Sigmoid colon (tissue), 6 donors: ENCODE measurements at regions not wholly inside any gene's neighbourhood (a gene's known extent, or its start where the extent isn't known, plus 50 kb on each side); places are given as distances from the start of the nearest gene placed in this dataset.
"Not testable (repeated sequence)": the region's sequence is repeated elsewhere in the genome, so short reads cannot be mapped to it uniquely, and the experiment has no call there.

Experiments
- DNase-seq: peaks from one replicate; pipeline ENCODE4 v3.0.0-alpha.2; 2019
- H3K27ac ChIP-seq, 4 donors: fragments of 200-600 bp; sonication (generic); one replicate each; pipeline ENCODE4 v1.5.1; 2016 to 2019; ENCODE audit warnings: mild to moderate bottlenecking in 1 of 4
- H3K27me3 ChIP-seq, 3 donors: fragments of 200-600 bp; sonication (generic); one replicate each; pipeline ENCODE4 v1.5.1; 2019; ENCODE audit warnings: mild to moderate bottlenecking in 1 of 3
- H3K36me3 ChIP-seq, 4 donors: fragments of 200-600 bp; sonication (generic); one replicate each; pipeline ENCODE4 v1.5.1; 2016 to 2019
- H3K4me1 ChIP-seq, 4 donors: fragments of 200-600 bp; sonication (generic); one replicate each; pipeline ENCODE4 v1.5.1; 2017 to 2019
- H3K4me3 ChIP-seq, 4 donors: fragments of 200-600 bp; sonication (generic); one replicate each; pipeline ENCODE4 v1.5.1; 2017 to 2019; ENCODE audit warnings: mild to moderate bottlenecking in 2 of 4, moderate library complexity in 1 of 4
- H3K9me3 ChIP-seq, 4 donors: fragments of 200-600 bp in 3 of 4; sonication (generic) in 3 of 4; one replicate each; pipeline versions ENCODE4 v1.5.1 to v1.6.1; 2013 to 2019
- EP300 ChIP-seq, 4 donors: sonication (generic); formaldehyde crosslinking; IDR thresholded peaks; one replicate each; pipeline ENCODE4 v1.6.1; 2017; ENCODE audit warnings: antibody characterized with exemption in 4 of 4
- POLR2A ChIP-seq, 2 donors: fragments of 450-650 bp; IDR thresholded peaks; one replicate each; pipeline ENCODE4 v1.6.1; 2016; ENCODE audit warnings: antibody characterized with exemption in 2 of 2, mild to moderate bottlenecking in 2 of 2, moderate library complexity in 2 of 2
- POLR2AphosphoS5 ChIP-seq, 4 donors: sonication (generic); formaldehyde crosslinking; IDR thresholded peaks; one replicate each; pipeline ENCODE4 v1.6.1; 2017; ENCODE audit warnings: antibody characterized with exemption in 4 of 4
- WGBS, 2 donors: extraction: QIAGEN DNeasy Blood & Tissue Kit; methylation state at CpG; one replicate each; pipeline ENCODE4 v1.1.7; 2013; 5-methylcytosine and 5-hydroxymethylcytosine counted together
- intact Hi-C: fragments of 100-400 bp; cut with DNase I; formaldehyde crosslinking; loops from one replicate; pipeline ENCODE4 v1.15.1; 2023
- TF ChIP-seq, protein P1 (sequence below), 4 experiments: fragments of 450-650 bp in 3 of 4; fragments of 200-600 bp in 1 of 4; IDR thresholded peaks; one replicate each; pipeline ENCODE4 v1.5.1; 2016 to 2019; ENCODE audit warnings: antibody characterized with exemption in 4 of 4, mild to moderate bottlenecking in 3 of 4, moderate library complexity in 2 of 4
- donor health status: healthy with polysubstance abuse.
- donor health status: healthy.

GRCh38 chr2:234382131-234382530 is 114.8 kb downstream of the ARL4C start:
- no peaks in the 10 kb centered on the region for H3K4me1 ChIP-seq
- H3K27me3 ChIP-seq, result peaks cover 0 to 18% (median 0%) of the 10 kb centered on the region in 3 donors
- no peaks in the 10 kb centered on the region for H3K9me3 ChIP-seq
- DNase-seq, result no peak
- H3K4me3 ChIP-seq, result no peak overlapping the region
- H3K36me3 ChIP-seq, result no peaks in the 10 kb centered on the region
- TF ChIP-seq POLR2AphosphoS5 (IDR thresholded peaks at IDR 0.05) (no peak), POLR2A (IDR thresholded peaks at IDR 0.05) (no peak), EP300 (IDR thresholded peaks at IDR 0.05) (no peak)
- TF ChIP-seq, protein P1, sequence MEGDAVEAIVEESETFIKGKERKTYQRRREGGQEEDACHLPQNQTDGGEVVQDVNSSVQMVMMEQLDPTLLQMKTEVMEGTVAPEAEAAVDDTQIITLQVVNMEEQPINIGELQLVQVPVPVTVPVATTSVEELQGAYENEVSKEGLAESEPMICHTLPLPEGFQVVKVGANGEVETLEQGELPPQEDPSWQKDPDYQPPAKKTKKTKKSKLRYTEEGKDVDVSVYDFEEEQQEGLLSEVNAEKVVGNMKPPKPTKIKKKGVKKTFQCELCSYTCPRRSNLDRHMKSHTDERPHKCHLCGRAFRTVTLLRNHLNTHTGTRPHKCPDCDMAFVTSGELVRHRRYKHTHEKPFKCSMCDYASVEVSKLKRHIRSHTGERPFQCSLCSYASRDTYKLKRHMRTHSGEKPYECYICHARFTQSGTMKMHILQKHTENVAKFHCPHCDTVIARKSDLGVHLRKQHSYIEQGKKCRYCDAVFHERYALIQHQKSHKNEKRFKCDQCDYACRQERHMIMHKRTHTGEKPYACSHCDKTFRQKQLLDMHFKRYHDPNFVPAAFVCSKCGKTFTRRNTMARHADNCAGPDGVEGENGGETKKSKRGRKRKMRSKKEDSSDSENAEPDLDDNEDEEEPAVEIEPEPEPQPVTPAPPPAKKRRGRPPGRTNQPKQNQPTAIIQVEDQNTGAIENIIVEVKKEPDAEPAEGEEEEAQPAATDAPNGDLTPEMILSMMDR (IDR thresholded peaks at IDR 0.05), result no peak
- no peak overlapping the region for H3K27ac ChIP-seq
- intact Hi-C loops, result no loop called here

- H3K4me3 ChIP-seq, H3K27ac ChIP-seq, intact Hi-C loops, H3K9me3 ChIP-seq, H3K36me3 ChIP-seq, DNase-seq, H3K4me1 ChIP-seq: not testable (repeated sequence)
- 95 to 97% methylated on average over 2 of the region's 2 CpGs for WGBS, 2 donors
- H3K27me3 ChIP-seq, result peaks cover 0 to 18% (median 0%) of the 10 kb centered on the region in 3 donors
These were observed 117.9 kb downstream of the ARL4C start for GRCh38 chr2:234378958-234379357.

- no peak for TF ChIP-seq EP300 (IDR thresholded peaks at IDR 0.05)
- TF ChIP-seq POLR2AphosphoS5 (IDR thresholded peaks at IDR 0.05), result no peak
- no peak for TF ChIP-seq POLR2A (IDR thresholded peaks at IDR 0.05)
- TF ChIP-seq, protein P1 (IDR thresholded peaks at IDR 0.05), result no peak
- 76 to 87% methylated on average over 4 of the region's 4 CpGs for WGBS, 2 donors
- intact Hi-C loops, result no loop called here
- Histone ChIP-seq H3K4me3 (no peak overlapping the region), H3K4me1 (no peaks in the 10 kb centered on the region), H3K27ac (peak overlapping the region in 1 of 4 donors; percentile 30), H3K9me3 (no peaks in the 10 kb centered on the region), H3K36me3 (no peaks in the 10 kb centered on the region), H3K27me3 (peaks cover 0 to 18% (median 0%) of the 10 kb centered on the region in 3 donors)
- no peak for DNase-seq
These were observed 118.4 kb downstream of the ARL4C start for GRCh38 chr2:234378440-234378839.

DNA sequence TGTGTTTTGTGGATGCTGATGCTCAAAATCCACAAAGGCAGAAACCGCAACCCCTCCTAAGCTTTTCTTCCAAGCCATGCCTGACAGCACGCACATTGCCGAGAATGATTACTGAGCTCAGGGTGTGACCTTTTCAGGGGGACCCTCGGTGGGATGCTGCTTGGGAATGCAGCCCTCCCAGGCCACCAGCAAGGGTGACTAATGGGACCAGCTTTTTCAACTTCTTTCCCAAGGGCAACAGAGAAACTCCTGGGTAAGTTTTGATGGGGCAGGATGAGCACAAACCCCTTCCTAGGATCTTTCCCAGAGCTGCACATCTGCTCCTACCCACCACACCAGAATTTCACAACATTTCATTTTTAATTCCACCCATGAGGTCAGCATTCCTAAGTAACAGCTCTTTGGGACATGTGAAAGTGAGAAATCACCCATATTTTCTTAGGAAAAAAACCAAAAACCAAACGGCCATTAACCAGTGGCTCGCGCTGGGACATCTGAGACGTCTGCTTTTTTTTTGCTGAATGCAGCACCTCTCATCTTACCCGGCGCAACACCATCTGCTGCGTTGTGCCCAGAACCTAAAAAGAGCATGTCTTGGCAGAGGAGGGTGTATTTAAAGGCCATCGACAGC is 119.0 kb downstream of the ARL4C start:
- Histone ChIP-seq H3K9me3 (no peaks in the 10 kb centered on the region), H3K36me3 (no peaks in the 10 kb centered on the region), H3K4me3 (no peak overlapping the region), H3K27ac (peak overlapping the region in 1 of 4 donors; percentile 30), H3K27me3 (peaks cover 0 to 18% (median 0%) of the 10 kb centered on the region in 3 donors), H3K4me1 (no peaks in the 10 kb centered on the region)
- no peak for DNase-seq
- TF ChIP-seq, protein P1 (IDR thresholded peaks at IDR 0.05), result no peak
- TF ChIP-seq POLR2AphosphoS5 (IDR thresholded peaks at IDR 0.05) (no peak), EP300 (IDR thresholded peaks at IDR 0.05) (no peak), POLR2A (IDR thresholded peaks at IDR 0.05) (no peak)
- 65 to 69% methylated on average over 12 of the region's 12 CpGs for WGBS, 2 donors
- intact Hi-C loops, result no loop called here

DNA sequence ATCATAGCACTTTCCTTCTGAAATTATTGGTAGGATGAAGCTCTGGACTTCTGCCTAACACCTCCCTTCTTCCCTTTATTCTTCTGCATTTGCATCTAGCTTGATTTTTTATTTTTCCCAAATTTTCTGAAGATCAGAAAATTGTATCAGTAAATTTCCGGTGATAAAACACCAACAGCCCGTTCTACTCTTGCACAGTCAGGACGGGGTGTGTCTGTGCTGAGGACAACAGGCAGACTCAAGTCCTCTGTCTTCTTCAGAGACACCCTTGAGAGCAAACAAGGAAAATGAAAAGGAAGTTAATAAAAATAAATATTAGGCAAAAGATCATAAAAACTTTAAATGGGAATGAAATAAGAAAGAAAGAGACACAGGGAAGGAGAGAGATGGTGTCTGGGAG is 120.7 kb downstream of the ARL4C start:
- 70 to 86% methylated on average over 3 of the region's 3 CpGs for WGBS, 2 donors
- Histone ChIP-seq H3K36me3 (no peaks in the 10 kb centered on the region), H3K4me1 (no peaks in the 10 kb centered on the region), H3K4me3 (no peak overlapping the region), H3K9me3 (no peaks in the 10 kb centered on the region), H3K27me3 (peaks cover 0 to 18% (median 0%) of the 10 kb centered on the region in 3 donors), H3K27ac (no peak overlapping the region)
- intact Hi-C loops, result no loop called here
- DNase-seq, result no peak
- no peak for TF ChIP-seq POLR2AphosphoS5 (IDR thresholded peaks at IDR 0.05)
- no peak for TF ChIP-seq POLR2A (IDR thresholded peaks at IDR 0.05)
- TF ChIP-seq, protein P1 (IDR thresholded peaks at IDR 0.05), result no peak
- no peak for TF ChIP-seq EP300 (IDR thresholded peaks at IDR 0.05)
